ENCODE measurements at regions not wholly inside any gene's neighbourhood (a gene's known extent, or its start where the extent isn't known, plus 50 kb on each side); places are given as distances from the start of the nearest gene placed in this dataset.

- H3K27ac ChIP-seq, result no peak overlapping the region
- H3K36me3 ChIP-seq (ENCODE audit: insufficient read depth, low read length), result no peaks in the 10 kb centered on the region
- H3K4me3 ChIP-seq, result no peak overlapping the region
- no peaks in the 10 kb centered on the region for H3K9me3 ChIP-seq (ENCODE audit: low read depth, low read length)
- no peak overlapping the region for H3K9ac ChIP-seq (ENCODE audit: insufficient read length)
- no peak for TF ChIP-seq FOXP2 (optimal IDR thresholded peaks at IDR 0.05; ENCODE audit: control extremely low read depth, extremely low read length, insufficient read depth)
- no peak for TF ChIP-seq EZH2 (IDR thresholded peaks at IDR 0.05)
- no peak for TF ChIP-seq POLR2AphosphoS5 (IDR thresholded peaks at IDR 0.05; ENCODE audit: borderline replicate concordance, low read depth, low read length)
- DNase-seq (ENCODE audit: low read depth, low spot score), result no peak
Observed at GRCh38 chr11:119977881-119978280, 160.0 kb downstream of the TRIM29 start.

GRCh38 chr11:119977561-119977860 is 160.4 kb downstream of the TRIM29 start:
- H3K4me3 ChIP-seq, result no peak overlapping the region
- H3K9ac ChIP-seq (ENCODE audit: insufficient read length), result no peak overlapping the region
- DNase-seq (ENCODE audit: low read depth, low spot score), result no peak
- no peaks in the 10 kb centered on the region for H3K36me3 ChIP-seq (ENCODE audit: insufficient read depth, low read length)
- no peaks in the 10 kb centered on the region for H3K9me3 ChIP-seq (ENCODE audit: low read depth, low read length)
- TF ChIP-seq POLR2AphosphoS5 (IDR thresholded peaks at IDR 0.05; ENCODE audit: borderline replicate concordance, low read depth, low read length) (no peak), FOXP2 (optimal IDR thresholded peaks at IDR 0.05; ENCODE audit: control extremely low read depth, extremely low read length, insufficient read depth) (no peak), EZH2 (IDR thresholded peaks at IDR 0.05) (no peak)
- H3K27ac ChIP-seq, result no peak overlapping the region

GRCh38 chr11:119976805-119977560 is 160.9 kb downstream of the TRIM29 start:
- H3K9ac ChIP-seq (ENCODE audit: insufficient read length), result no peak overlapping the region
- H3K4me3 ChIP-seq, result no peak overlapping the region

DNA sequence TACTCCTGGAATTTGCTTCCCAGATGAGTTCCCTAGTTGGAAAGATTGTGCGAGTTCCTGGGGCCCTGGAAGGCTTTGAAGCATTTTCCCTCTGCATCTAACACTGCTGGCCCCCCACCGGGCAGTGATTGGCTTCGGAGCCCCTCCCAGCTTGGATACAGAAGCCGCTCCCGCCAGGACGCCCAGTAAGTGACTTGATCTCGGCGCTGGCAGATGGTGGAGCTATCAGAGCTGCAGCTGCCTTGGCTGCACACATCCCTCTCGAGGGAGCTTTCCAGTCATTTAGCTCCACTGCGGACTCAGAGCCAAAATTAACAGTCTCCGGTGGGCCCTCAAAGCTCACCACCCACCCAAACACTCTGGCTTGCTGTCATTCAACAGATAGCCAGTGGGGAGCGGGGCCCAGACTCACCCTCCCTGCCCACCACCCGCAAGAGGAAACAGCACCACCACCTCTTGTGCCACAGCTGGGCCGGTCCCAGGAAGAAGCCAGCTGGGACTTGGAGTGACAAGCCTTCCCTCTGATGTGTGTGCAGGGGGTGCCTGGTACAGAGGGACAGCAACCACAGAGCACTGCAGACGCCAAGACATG is 162.3 kb downstream of the TRIM29 start:
- H3K4me3 ChIP-seq, result no peak overlapping the region

More at GRCh38 chr11:119976805-119977560, 160.9 kb downstream of the TRIM29 start:
- H3K27ac ChIP-seq, result no peak overlapping the region
- TF ChIP-seq POLR2AphosphoS5 (IDR thresholded peaks at IDR 0.05; ENCODE audit: borderline replicate concordance, low read depth, low read length) (no peak), EZH2 (IDR thresholded peaks at IDR 0.05) (no peak), FOXP2 (optimal IDR thresholded peaks at IDR 0.05; ENCODE audit: control extremely low read depth, extremely low read length, insufficient read depth) (no peak)
- H3K36me3 ChIP-seq (ENCODE audit: insufficient read depth, low read length), result no peaks in the 10 kb centered on the region
- no peaks in the 10 kb centered on the region for H3K9me3 ChIP-seq (ENCODE audit: low read depth, low read length)
- DNase-seq (ENCODE audit: low read depth, low spot score), result no peak

DNA sequence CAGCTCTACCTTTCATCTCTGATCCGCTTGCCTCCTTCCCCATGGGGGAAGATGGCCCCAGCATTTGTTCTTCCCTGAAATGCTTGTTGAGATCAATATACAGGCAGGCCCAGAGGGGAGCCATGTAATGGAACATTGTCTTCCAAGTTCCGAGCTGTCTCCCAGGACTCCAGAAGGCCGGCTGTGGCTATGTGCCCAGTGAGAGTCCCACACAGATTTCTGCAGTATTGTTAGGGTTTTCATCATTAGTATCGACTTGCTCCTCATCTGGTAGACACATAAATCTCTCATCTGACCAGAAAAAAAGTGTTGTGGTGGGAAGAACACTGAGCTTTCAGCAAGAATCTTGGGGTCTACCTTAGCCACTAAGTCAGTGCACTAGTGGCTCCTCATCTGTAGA is 163.4 kb downstream of the TRIM29 start:
- Histone ChIP-seq H3K36me3 (ENCODE audit: insufficient read depth, low read length) (no peaks in the 10 kb centered on the region), H3K9me3 (ENCODE audit: low read depth, low read length) (no peaks in the 10 kb centered on the region), H3K4me3 (no peak overlapping the region), H3K27ac (no peak overlapping the region), H3K9ac (ENCODE audit: insufficient read length) (no peak overlapping the region)
- TF ChIP-seq POLR2AphosphoS5 (IDR thresholded peaks at IDR 0.05; ENCODE audit: borderline replicate concordance, low read depth, low read length) (no peak), EZH2 (IDR thresholded peaks at IDR 0.05) (no peak), FOXP2 (optimal IDR thresholded peaks at IDR 0.05; ENCODE audit: control extremely low read depth, extremely low read length, insufficient read depth) (no peak)
- no peak for DNase-seq (ENCODE audit: low read depth, low spot score)

More for the DNA sequence above, 162.3 kb downstream of the TRIM29 start:
- H3K27ac ChIP-seq, result no peak overlapping the region
- no peak for DNase-seq (ENCODE audit: low read depth, low spot score)
- no peaks in the 10 kb centered on the region for H3K9me3 ChIP-seq (ENCODE audit: low read depth, low read length)
- H3K36me3 ChIP-seq (ENCODE audit: insufficient read depth, low read length), result no peaks in the 10 kb centered on the region
- TF ChIP-seq FOXP2 (optimal IDR thresholded peaks at IDR 0.05; ENCODE audit: control extremely low read depth, extremely low read length, insufficient read depth) (no peak), EZH2 (IDR thresholded peaks at IDR 0.05) (no peak), POLR2AphosphoS5 (IDR thresholded peaks at IDR 0.05; ENCODE audit: borderline replicate concordance, low read depth, low read length) (no peak)
- H3K9ac ChIP-seq (ENCODE audit: insufficient read length), result no peak overlapping the region

DNA sequence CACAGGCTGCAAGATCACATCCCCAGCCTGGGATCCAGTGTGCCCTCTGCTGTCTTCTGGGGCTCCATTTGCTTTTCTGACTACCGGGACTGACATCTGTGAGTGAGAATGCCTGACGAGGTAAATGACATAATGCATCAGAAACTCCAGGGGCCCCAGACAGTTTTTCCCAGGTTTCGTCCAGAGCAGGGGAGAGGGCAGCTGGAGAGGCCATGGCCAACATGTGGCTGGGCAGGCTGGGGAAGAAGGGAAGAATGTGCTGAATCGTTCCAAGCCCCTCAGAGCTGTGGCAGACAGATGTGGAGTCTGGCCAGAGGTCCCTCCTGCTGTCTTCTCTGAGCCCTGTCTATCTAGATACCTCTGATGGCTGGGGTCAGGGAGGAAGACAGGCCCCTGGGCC is 163.9 kb downstream of the TRIM29 start:
- TF ChIP-seq FOXP2 (optimal IDR thresholded peaks at IDR 0.05; ENCODE audit: control extremely low read depth, extremely low read length, insufficient read depth), result no peak
- TF ChIP-seq POLR2AphosphoS5 (IDR thresholded peaks at IDR 0.05; ENCODE audit: borderline replicate concordance, low read depth, low read length), result no peak
- TF ChIP-seq EZH2 (IDR thresholded peaks at IDR 0.05), result no peak

GRCh38 chr11:119972281-119972680 is 165.6 kb downstream of the TRIM29 start:
- TF ChIP-seq FOXP2 (optimal IDR thresholded peaks at IDR 0.05; ENCODE audit: control extremely low read depth, extremely low read length, insufficient read depth) (no peak), POLR2AphosphoS5 (IDR thresholded peaks at IDR 0.05; ENCODE audit: borderline replicate concordance, low read depth, low read length) (no peak), EZH2 (IDR thresholded peaks at IDR 0.05) (no peak)
- H3K9ac ChIP-seq (ENCODE audit: insufficient read length), result no peak overlapping the region
- H3K9me3 ChIP-seq (ENCODE audit: low read depth, low read length), result no peaks in the 10 kb centered on the region

More for the DNA sequence above, 163.9 kb downstream of the TRIM29 start:
- Histone ChIP-seq H3K27ac (no peak overlapping the region), H3K4me3 (no peak overlapping the region), H3K36me3 (ENCODE audit: insufficient read depth, low read length) (no peaks in the 10 kb centered on the region), H3K9me3 (ENCODE audit: low read depth, low read length) (no peaks in the 10 kb centered on the region), H3K9ac (ENCODE audit: insufficient read length) (no peak overlapping the region)
- DNase-seq (ENCODE audit: low read depth, low spot score), result no peak

GRCh38 chr11:119970555-119971304 is 167.2 kb downstream of the TRIM29 start:
- H3K27ac ChIP-seq, result no peak overlapping the region
- H3K9me3 ChIP-seq (ENCODE audit: low read depth, low read length), result no peaks in the 10 kb centered on the region
- no peak for DNase-seq (ENCODE audit: low read depth, low spot score)

More at GRCh38 chr11:119972281-119972680, 165.6 kb downstream of the TRIM29 start:
- no peak overlapping the region for H3K27ac ChIP-seq
- no peak overlapping the region for H3K4me3 ChIP-seq
- no peaks in the 10 kb centered on the region for H3K36me3 ChIP-seq (ENCODE audit: insufficient read depth, low read length)
- no peak for DNase-seq (ENCODE audit: low read depth, low spot score)

More at GRCh38 chr11:119970555-119971304, 167.2 kb downstream of the TRIM29 start:
- Histone ChIP-seq H3K4me3 (no peak overlapping the region), H3K36me3 (ENCODE audit: insufficient read depth, low read length) (no peaks in the 10 kb centered on the region), H3K9ac (ENCODE audit: insufficient read length) (no peak overlapping the region)
- TF ChIP-seq FOXP2 (optimal IDR thresholded peaks at IDR 0.05; ENCODE audit: control extremely low read depth, extremely low read length, insufficient read depth) (no peak), EZH2 (IDR thresholded peaks at IDR 0.05) (no peak), POLR2AphosphoS5 (IDR thresholded peaks at IDR 0.05; ENCODE audit: borderline replicate concordance, low read depth, low read length) (no peak)

Measured in SK-N-MC (cell line).